ENCODE measurements at regions not wholly inside any gene's neighbourhood (a gene's known extent, or its start where the extent isn't known, plus 50 kb on each side); places are given as distances from the start of the nearest gene placed in this dataset.

GRCh38 chr10:55237462-55237861 is 436.4 kb upstream of the PCDH15 start:
- TF ChIP-seq EZH2 (IDR thresholded peaks at IDR 0.05; ENCODE audit: insufficient read depth, low read length) (no peak), CTCF (IDR thresholded peaks at IDR 0.05; ENCODE audit: insufficient read depth, low read depth, low read length) (no peak)

Data from astrocyte (in vitro differentiated cells and primary cell).